A673 (cell line): ENCODE measurements at regions not wholly inside any gene's neighbourhood (a gene's known extent, or its start where the extent isn't known, plus 50 kb on each side); places are given as distances from the start of the nearest gene placed in this dataset.

Experiments
- EZH2 ChIP-seq: fragments of 200-600 bp; sonication (generic); IDR thresholded peaks from 2 replicates; pipeline ENCODE4 v1.6.1; 2017; ENCODE audit warnings: borderline replicate concordance, low read depth, mild to moderate bottlenecking, mixed read lengths, antibody characterized with exemption, low read length; ENCODE audit not compliant: poor library complexity, severe bottlenecking
- TF ChIP-seq, protein P1 (sequence below): fragments of 300-800, 200-600 bp; sonication (generic); conservative IDR thresholded peaks from 2 replicates; pipeline ENCODE4 v1.5.1; 2017; ENCODE audit warnings: low read depth, mild to moderate bottlenecking, antibody characterized with exemption, low read length, moderate library complexity, mixed read lengths

DNA sequence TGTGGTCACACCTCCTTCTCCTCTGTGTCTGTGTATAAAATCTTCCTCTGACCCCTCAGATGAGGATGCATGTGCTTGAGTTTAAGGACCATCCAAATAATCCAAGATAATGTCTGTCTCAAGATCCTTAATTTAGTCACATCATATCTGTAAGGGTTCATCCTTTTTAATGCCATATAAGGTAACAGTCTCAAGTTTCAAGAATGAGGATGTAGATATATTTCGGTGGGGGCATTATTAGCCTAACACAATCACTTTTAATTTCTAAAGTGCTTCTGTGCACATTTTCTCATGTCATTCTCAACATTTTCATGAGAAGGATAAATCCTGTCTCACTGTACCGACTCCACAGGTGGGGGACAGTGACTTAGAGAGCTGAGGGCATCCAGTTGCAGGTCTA, 235.3 kb downstream of the BUB3 start:
- TF ChIP-seq, protein P1, sequence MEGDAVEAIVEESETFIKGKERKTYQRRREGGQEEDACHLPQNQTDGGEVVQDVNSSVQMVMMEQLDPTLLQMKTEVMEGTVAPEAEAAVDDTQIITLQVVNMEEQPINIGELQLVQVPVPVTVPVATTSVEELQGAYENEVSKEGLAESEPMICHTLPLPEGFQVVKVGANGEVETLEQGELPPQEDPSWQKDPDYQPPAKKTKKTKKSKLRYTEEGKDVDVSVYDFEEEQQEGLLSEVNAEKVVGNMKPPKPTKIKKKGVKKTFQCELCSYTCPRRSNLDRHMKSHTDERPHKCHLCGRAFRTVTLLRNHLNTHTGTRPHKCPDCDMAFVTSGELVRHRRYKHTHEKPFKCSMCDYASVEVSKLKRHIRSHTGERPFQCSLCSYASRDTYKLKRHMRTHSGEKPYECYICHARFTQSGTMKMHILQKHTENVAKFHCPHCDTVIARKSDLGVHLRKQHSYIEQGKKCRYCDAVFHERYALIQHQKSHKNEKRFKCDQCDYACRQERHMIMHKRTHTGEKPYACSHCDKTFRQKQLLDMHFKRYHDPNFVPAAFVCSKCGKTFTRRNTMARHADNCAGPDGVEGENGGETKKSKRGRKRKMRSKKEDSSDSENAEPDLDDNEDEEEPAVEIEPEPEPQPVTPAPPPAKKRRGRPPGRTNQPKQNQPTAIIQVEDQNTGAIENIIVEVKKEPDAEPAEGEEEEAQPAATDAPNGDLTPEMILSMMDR, result no peak
- no peak for TF ChIP-seq EZH2
